ENCODE measurements at regions not wholly inside any gene's neighbourhood (a gene's known extent, or its start where the extent isn't known, plus 50 kb on each side); places are given as distances from the start of the nearest gene placed in this dataset.

DNA sequence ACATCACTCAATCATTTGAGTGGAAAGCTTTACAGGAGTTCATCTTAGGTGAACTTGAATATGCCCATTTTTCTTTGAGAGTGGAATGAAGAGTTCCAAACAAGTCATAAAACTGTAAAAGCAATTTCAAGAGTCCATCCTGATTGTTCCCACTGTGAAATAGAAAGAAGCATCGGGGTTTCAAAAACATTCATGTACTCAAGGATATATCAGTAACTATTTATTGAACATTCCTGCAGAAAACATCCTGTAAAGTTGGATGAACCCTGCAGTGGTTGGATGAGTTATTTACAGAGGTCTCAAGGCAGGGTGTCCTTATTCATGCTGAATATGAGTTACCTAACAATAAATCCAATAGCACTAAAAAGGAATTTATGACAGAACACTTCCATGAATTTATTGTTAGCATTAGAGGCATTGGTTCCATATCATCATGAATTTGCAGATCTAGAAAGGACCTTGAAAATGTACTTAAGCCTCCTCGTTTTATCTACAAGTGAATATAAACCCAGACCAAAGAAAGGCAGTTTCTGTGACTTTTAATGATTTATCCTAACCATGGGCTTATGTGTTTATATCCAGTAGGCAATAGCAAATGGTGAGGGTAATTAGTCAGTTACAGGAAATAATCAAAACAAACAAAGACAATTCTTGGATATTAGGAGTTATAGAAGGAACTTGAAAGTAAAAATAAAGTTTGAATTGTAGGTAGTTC lies 361.9 kb upstream of the KCNMB2 start:
- Histone ChIP-seq H3K4me3 (ENCODE audit: low read length) (no peak overlapping the region), H3K9me3 (ENCODE audit: low read length) (no peaks in the 10 kb centered on the region), H3K4me1 (ENCODE audit: insufficient read depth, low read length) (no peaks in the 10 kb centered on the region), H3K27me3 (ENCODE audit: insufficient read depth, low read length) (no peaks in the 10 kb centered on the region), H3K36me3 (ENCODE audit: insufficient read depth, low read length) (no peaks in the 10 kb centered on the region), H2AFZ (ENCODE audit: low read depth, low read length) (no peak overlapping the region)

GRCh38 chr3:178181088-178181487 lies 355.1 kb upstream of the KCNMB2 start:
- H3K9me3 ChIP-seq (ENCODE audit: low read length), result no peaks in the 10 kb centered on the region
- no peaks in the 10 kb centered on the region for H3K4me1 ChIP-seq (ENCODE audit: insufficient read depth, low read length)
- H3K27me3 ChIP-seq (ENCODE audit: insufficient read depth, low read length), result no peaks in the 10 kb centered on the region
- H3K4me3 ChIP-seq (ENCODE audit: low read length), result no peak overlapping the region
- no peaks in the 10 kb centered on the region for H3K36me3 ChIP-seq (ENCODE audit: insufficient read depth, low read length)
- H2AFZ ChIP-seq (ENCODE audit: low read depth, low read length), result no peak overlapping the region

GRCh38 chr3:178181784-178182183 lies 354.5 kb upstream of the KCNMB2 start:
- Histone ChIP-seq H3K36me3 (ENCODE audit: insufficient read depth, low read length) (no peaks in the 10 kb centered on the region), H3K4me3 (ENCODE audit: low read length) (no peak overlapping the region), H3K9me3 (ENCODE audit: low read length) (peaks cover 2% of the 10 kb centered on the region), H3K27me3 (ENCODE audit: insufficient read depth, low read length) (no peaks in the 10 kb centered on the region), H2AFZ (ENCODE audit: low read depth, low read length) (peak overlapping the region; percentile 17), H3K4me1 (ENCODE audit: insufficient read depth, low read length) (no peaks in the 10 kb centered on the region)

DNA sequence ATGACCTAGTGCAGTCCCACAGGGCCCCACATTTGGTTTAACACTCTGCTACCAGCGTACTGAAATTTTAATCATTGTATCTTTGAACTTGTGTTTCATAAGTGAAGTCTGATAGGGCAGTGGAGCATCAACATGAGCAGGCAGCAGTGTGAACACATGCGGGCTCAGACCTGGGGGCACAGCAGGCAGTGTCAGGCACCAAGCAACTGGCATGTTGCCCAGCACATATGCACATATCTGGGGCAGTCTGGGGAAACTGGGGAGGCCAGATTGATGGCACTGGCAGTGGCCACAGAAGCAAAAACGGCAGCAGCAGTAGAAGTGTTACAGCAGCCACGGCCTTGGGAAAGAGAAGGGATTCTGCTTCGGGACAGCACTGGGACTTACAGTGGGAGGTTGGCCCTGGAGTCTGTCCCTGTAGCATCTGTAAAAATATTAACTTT lies 353.9 kb upstream of the KCNMB2 start:
- no peaks in the 10 kb centered on the region for H3K4me1 ChIP-seq (ENCODE audit: insufficient read depth, low read length)
- peak overlapping the region; percentile 17 for H2AFZ ChIP-seq (ENCODE audit: low read depth, low read length)
- H3K27me3 ChIP-seq (ENCODE audit: insufficient read depth, low read length), result no peaks in the 10 kb centered on the region
- no peaks in the 10 kb centered on the region for H3K36me3 ChIP-seq (ENCODE audit: insufficient read depth, low read length)
- H3K4me3 ChIP-seq (ENCODE audit: low read length), result no peak overlapping the region
- peaks cover 2% of the 10 kb centered on the region for H3K9me3 ChIP-seq (ENCODE audit: low read length)

DNA sequence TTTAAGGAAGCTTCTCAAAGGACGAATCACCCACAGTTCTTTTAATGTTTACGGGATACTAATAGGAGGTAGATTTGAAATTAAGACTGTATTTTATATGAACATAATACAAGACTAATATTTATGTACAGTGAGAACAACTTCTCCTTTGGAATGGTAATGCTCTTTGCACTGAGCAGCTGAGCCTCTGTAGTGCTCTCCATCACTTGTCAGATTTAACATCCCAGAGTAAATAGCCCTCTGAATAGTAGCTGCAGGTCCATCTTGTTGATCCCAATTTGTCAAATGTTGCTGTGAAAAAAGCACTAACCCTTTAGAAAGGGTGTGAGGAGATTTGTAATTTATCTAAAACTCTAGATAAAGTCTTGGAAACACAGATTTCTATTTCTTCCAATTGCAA lies 351.4 kb upstream of the KCNMB2 start:
- peaks cover 2% of the 10 kb centered on the region for H3K9me3 ChIP-seq (ENCODE audit: low read length)
- no peaks in the 10 kb centered on the region for H3K4me1 ChIP-seq (ENCODE audit: insufficient read depth, low read length)
- no peak overlapping the region for H2AFZ ChIP-seq (ENCODE audit: low read depth, low read length)
- no peak overlapping the region for H3K4me3 ChIP-seq (ENCODE audit: low read length)
- no peaks in the 10 kb centered on the region for H3K27me3 ChIP-seq (ENCODE audit: insufficient read depth, low read length)
- H3K36me3 ChIP-seq (ENCODE audit: insufficient read depth, low read length), result no peaks in the 10 kb centered on the region

GRCh38 chr3:178186666-178187065 lies 349.6 kb upstream of the KCNMB2 start:
- Histone ChIP-seq H3K27me3 (ENCODE audit: insufficient read depth, low read length) (no peaks in the 10 kb centered on the region), H3K9me3 (ENCODE audit: low read length) (peaks cover 2% of the 10 kb centered on the region), H3K36me3 (ENCODE audit: insufficient read depth, low read length) (no peaks in the 10 kb centered on the region), H3K4me3 (ENCODE audit: low read length) (no peak overlapping the region), H3K4me1 (ENCODE audit: insufficient read depth, low read length) (peaks cover 2% of the 10 kb centered on the region), H2AFZ (ENCODE audit: low read depth, low read length) (no peak overlapping the region)

DNA sequence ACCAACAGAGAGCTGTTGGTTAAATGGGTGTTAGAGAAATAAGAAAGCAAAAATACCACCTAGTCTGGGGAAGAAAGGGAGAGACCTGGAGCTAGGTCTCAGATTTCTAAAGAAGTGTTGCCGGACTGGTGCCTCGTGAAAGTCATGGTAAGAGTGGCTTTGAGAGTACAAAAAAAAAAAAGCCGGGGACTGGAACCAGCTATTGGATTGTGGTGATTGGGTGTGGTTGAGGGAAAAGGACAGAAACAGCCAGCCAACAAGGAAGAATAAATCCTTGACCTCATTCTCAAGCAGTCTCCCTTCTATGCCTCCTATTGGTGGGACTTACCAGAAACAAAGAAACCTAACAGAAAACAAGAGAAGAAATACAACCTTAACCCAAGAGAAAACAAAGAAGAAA lies 346.4 kb upstream of the KCNMB2 start:
- Histone ChIP-seq H3K4me1 (ENCODE audit: insufficient read depth, low read length) (peaks cover 9% of the 10 kb centered on the region), H3K4me3 (ENCODE audit: low read length) (no peak overlapping the region)

GRCh38 chr3:178193846-178194245 lies 342.4 kb upstream of the KCNMB2 start:
- no peaks in the 10 kb centered on the region for H3K27me3 ChIP-seq (ENCODE audit: insufficient read depth, low read length)
- H2AFZ ChIP-seq (ENCODE audit: low read depth, low read length), result no peak overlapping the region
- no peak overlapping the region for H3K4me3 ChIP-seq (ENCODE audit: low read length)
- no peaks in the 10 kb centered on the region for H3K36me3 ChIP-seq (ENCODE audit: insufficient read depth, low read length)
- H3K9me3 ChIP-seq (ENCODE audit: low read length), result no peaks in the 10 kb centered on the region
- H3K4me1 ChIP-seq (ENCODE audit: insufficient read depth, low read length), result peaks cover 25% of the 10 kb centered on the region

More for the DNA sequence above, 346.4 kb upstream of the KCNMB2 start:
- Histone ChIP-seq H2AFZ (ENCODE audit: low read depth, low read length) (no peak overlapping the region), H3K27me3 (ENCODE audit: insufficient read depth, low read length) (no peaks in the 10 kb centered on the region), H3K9me3 (ENCODE audit: low read length) (peaks cover 2% of the 10 kb centered on the region), H3K36me3 (ENCODE audit: insufficient read depth, low read length) (no peaks in the 10 kb centered on the region)

DNA sequence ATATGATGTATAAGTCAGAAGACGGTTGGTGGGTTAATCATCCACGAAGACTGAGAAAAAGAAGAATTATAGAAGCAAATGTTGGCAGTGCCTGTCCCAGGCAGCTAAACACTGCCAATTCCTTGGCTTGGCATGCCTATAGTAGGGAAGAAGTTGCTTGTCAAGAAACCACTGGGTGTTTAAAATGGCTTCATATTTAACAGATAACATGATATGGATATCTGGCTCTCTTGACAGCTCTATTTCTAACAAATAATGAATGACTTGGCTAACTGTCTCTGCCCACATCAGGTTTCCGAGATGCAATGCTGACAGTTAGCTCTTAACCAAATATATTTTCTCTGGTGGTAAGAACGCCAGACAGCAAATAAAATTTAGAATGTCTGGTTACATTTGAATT lies 341.7 kb upstream of the KCNMB2 start:
- H2AFZ ChIP-seq (ENCODE audit: low read depth, low read length), result no peak overlapping the region
- no peaks in the 10 kb centered on the region for H3K9me3 ChIP-seq (ENCODE audit: low read length)
- no peak overlapping the region for H3K4me3 ChIP-seq (ENCODE audit: low read length)
- H3K36me3 ChIP-seq (ENCODE audit: insufficient read depth, low read length), result no peaks in the 10 kb centered on the region
- peaks cover 25% of the 10 kb centered on the region for H3K4me1 ChIP-seq (ENCODE audit: insufficient read depth, low read length)
- no peaks in the 10 kb centered on the region for H3K27me3 ChIP-seq (ENCODE audit: insufficient read depth, low read length)

DNA sequence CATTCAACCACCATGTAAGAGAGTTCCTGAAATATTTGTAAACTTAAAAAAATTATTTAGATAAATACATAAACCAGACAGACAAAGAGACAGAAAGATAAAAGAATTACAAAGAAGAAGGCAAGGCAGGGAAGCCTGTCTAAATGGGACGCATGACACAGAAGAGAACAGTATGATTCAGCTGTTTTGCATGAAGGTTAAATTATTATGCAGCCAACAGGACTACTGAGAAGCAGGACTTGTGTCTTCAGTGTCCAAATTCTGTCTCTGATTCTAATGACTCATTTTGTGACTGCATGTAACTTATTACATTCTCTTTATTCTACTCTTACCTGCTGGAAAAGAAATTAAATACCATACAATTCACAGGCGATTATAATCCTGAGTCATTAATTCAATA lies 340.4 kb upstream of the KCNMB2 start:
- Histone ChIP-seq H3K9me3 (ENCODE audit: low read length) (no peaks in the 10 kb centered on the region), H3K36me3 (ENCODE audit: insufficient read depth, low read length) (no peaks in the 10 kb centered on the region), H3K4me1 (ENCODE audit: insufficient read depth, low read length) (peaks cover 26% of the 10 kb centered on the region), H3K27me3 (ENCODE audit: insufficient read depth, low read length) (no peaks in the 10 kb centered on the region), H2AFZ (ENCODE audit: low read depth, low read length) (no peak overlapping the region), H3K4me3 (ENCODE audit: low read length) (no peak overlapping the region)

DNA sequence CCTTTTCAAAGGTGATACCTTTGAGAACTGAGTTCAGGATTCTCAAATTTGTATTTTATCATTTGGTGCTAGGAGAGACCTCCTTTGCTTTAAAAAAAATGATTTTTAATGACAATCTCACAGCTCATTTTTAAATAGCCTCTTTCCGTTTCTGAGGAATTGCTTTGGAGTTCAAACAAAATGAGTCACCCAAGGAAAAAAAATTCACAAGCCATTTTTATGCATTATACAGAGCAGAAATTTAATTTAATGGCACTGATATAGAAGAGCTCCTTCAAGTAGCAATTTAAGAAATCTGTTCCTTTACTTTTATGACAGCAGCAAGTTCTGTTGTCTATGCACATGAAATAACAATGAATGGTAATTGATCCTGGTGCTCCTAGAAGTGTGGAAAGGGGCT lies 337.9 kb upstream of the KCNMB2 start:
- Histone ChIP-seq H3K27me3 (ENCODE audit: insufficient read depth, low read length) (no peaks in the 10 kb centered on the region), H2AFZ (ENCODE audit: low read depth, low read length) (no peak overlapping the region), H3K36me3 (ENCODE audit: insufficient read depth, low read length) (no peaks in the 10 kb centered on the region), H3K4me3 (ENCODE audit: low read length) (no peak overlapping the region), H3K4me1 (ENCODE audit: insufficient read depth, low read length) (peaks cover 37% of the 10 kb centered on the region), H3K9me3 (ENCODE audit: low read length) (no peaks in the 10 kb centered on the region)

DNA sequence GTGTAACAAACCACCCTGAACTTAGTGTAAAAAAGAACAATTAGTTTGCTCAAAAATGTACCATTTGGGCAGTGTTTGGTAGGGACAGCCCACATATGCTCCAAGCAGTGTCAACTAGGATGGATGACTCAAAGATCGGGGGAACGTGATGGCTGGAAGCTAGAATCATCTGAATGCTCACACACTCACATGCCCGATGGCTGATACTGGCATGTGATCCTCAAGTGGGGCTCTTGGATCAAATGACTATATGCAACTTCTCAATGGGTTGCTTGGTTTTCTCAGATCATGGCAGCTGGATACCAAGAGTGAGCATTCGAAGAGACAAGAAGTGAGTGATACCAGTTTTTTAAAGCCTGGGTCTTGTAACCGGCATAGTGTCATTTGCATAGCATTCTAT lies 335.9 kb upstream of the KCNMB2 start:
- no peak overlapping the region for H2AFZ ChIP-seq (ENCODE audit: low read depth, low read length)
- H3K36me3 ChIP-seq (ENCODE audit: insufficient read depth, low read length), result no peaks in the 10 kb centered on the region
- H3K27me3 ChIP-seq (ENCODE audit: insufficient read depth, low read length), result no peaks in the 10 kb centered on the region
- no peak overlapping the region for H3K4me3 ChIP-seq (ENCODE audit: low read length)
- peaks cover 26% of the 10 kb centered on the region for H3K4me1 ChIP-seq (ENCODE audit: insufficient read depth, low read length)
- H3K9me3 ChIP-seq (ENCODE audit: low read length), result no peaks in the 10 kb centered on the region

GRCh38 chr3:178201714-178202113 lies 334.5 kb upstream of the KCNMB2 start:
- Histone ChIP-seq H3K9me3 (ENCODE audit: low read length) (no peaks in the 10 kb centered on the region), H3K4me3 (ENCODE audit: low read length) (no peak overlapping the region), H3K36me3 (ENCODE audit: insufficient read depth, low read length) (no peaks in the 10 kb centered on the region), H3K27me3 (ENCODE audit: insufficient read depth, low read length) (no peaks in the 10 kb centered on the region), H2AFZ (ENCODE audit: low read depth, low read length) (no peak overlapping the region), H3K4me1 (ENCODE audit: insufficient read depth, low read length) (peaks cover 17% of the 10 kb centered on the region)

- Histone ChIP-seq H3K27me3 (ENCODE audit: insufficient read depth, low read length) (no peaks in the 10 kb centered on the region), H2AFZ (ENCODE audit: low read depth, low read length) (no peak overlapping the region), H3K4me3 (ENCODE audit: low read length) (no peak overlapping the region)
Measured at GRCh38 chr3:178202194-178202593, 334.0 kb upstream of the KCNMB2 start.

More at GRCh38 chr3:178202194-178202593, 334.0 kb upstream of the KCNMB2 start:
- Histone ChIP-seq H3K36me3 (ENCODE audit: insufficient read depth, low read length) (no peaks in the 10 kb centered on the region), H3K4me1 (ENCODE audit: insufficient read depth, low read length) (peaks cover 17% of the 10 kb centered on the region), H3K9me3 (ENCODE audit: low read length) (no peaks in the 10 kb centered on the region)

All from neuron (in vitro differentiated cells).